GM13976 (cell line): ENCODE measurements at regions not wholly inside any gene's neighbourhood (a gene's known extent, or its start where the extent isn't known, plus 50 kb on each side); places are given as distances from the start of the nearest gene placed in this dataset.

Experiments used
- DNase-seq: peaks from one replicate; pipeline ENCODE4 v3.0.0; 2012; ENCODE audit warnings: low spot score
- in situ Hi-C: fragments of 300-500 bp; cut with MboI; formaldehyde crosslinking; loops from one replicate; pipeline ENCODE4 v1.12.0; 2022; ENCODE audit warnings: low sequenced_read_pairs, mixed read lengths, inconsistent platforms; ENCODE audit not compliant: unreplicated experiment
- TF ChIP-seq, protein P1 (sequence below): IDR thresholded peaks from 2 replicates; pipeline ENCODE4 v1.5.1; 2012; ENCODE audit warnings: borderline replicate concordance, mild to moderate bottlenecking; ENCODE audit not compliant: insufficient read depth; ENCODE audit errors: extremely low read depth, missing control alignments, control extremely low read depth

DNA sequence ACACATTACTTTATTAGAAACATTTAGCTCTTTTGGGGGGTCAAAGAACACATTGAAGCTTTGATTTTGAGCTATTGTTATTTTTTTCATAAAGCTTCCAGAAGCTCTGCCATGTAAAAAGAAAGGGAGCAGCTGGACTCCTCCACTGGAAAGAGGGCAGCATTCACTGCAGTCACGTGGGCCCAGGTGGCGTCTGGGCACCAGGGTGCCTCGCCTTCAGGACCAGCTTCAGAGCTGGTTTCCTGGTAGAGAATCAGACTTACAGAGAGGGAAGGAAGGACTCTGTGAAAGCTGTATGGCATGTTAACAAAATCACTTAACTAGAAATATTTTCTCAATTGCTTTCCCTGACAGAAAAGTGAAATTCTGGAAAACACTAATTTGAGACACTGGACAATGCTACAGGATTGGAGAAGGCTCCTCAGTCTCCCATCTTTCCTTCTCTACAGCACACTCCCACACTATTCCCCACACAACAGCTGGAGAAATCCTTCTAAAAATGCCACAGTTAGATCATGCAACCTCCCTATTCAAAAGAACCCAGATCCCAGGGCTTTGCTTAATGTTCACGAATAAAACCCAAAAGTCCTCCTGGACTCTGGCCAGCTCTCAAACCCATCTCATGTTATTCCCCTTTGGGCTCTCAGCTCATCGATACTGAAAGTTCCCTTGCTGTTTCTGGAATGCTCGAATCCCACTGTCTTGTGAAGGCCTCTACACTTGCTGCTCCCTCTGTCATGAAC lies 83.2 kb downstream of the NFKBIZ start:
- in situ Hi-C loops = no loop called here
- TF ChIP-seq, protein P1, sequence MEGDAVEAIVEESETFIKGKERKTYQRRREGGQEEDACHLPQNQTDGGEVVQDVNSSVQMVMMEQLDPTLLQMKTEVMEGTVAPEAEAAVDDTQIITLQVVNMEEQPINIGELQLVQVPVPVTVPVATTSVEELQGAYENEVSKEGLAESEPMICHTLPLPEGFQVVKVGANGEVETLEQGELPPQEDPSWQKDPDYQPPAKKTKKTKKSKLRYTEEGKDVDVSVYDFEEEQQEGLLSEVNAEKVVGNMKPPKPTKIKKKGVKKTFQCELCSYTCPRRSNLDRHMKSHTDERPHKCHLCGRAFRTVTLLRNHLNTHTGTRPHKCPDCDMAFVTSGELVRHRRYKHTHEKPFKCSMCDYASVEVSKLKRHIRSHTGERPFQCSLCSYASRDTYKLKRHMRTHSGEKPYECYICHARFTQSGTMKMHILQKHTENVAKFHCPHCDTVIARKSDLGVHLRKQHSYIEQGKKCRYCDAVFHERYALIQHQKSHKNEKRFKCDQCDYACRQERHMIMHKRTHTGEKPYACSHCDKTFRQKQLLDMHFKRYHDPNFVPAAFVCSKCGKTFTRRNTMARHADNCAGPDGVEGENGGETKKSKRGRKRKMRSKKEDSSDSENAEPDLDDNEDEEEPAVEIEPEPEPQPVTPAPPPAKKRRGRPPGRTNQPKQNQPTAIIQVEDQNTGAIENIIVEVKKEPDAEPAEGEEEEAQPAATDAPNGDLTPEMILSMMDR = no peak
- DNase-seq = no peak

DNA sequence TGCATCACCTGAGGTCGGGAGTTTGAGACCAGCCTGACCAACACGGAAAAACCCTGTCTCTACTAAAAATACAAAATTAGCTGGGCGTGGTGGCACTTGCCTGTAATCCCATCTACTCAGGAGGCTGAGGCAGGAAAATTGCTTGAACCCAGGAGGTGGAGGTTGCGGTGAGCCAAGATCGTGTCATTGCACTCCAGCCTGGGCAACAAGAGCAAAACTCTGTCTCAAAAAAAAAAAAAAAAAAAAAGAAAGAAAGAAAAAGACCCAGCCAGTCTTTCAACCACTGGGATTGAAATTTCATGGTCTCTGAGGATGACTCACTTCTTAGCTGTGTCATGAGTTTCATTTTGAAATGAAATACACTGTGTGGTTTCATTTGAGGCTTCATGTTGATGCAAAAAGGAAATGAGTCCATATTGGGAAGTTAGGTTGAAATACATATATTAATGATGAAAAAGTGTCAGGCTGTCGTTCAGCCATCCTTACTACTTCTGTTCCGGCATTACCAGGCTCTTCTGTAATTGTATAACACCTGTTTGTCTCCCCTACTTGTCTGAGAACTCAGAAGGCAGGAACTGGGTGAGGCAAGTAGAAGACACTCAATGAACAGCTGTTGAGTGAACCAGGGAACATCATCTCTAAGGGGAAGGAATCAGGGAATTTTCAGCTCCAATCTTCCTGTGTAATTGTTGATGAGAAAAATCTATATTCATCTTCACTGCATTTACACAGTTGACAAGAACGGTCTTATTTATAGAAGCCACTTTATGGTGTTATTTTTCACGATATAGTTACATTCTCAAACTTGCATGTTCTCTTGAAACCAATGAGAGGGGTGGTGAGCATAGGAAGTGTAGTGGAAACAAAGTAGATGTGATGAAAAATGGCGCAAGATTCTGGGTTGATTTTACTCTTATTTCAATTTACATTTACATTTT lies 87.4 kb downstream of the NFKBIZ start:
- in situ Hi-C loops = no loop called here
- TF ChIP-seq, protein P1 = no peak
- peak; percentile 79 for DNase-seq

DNA sequence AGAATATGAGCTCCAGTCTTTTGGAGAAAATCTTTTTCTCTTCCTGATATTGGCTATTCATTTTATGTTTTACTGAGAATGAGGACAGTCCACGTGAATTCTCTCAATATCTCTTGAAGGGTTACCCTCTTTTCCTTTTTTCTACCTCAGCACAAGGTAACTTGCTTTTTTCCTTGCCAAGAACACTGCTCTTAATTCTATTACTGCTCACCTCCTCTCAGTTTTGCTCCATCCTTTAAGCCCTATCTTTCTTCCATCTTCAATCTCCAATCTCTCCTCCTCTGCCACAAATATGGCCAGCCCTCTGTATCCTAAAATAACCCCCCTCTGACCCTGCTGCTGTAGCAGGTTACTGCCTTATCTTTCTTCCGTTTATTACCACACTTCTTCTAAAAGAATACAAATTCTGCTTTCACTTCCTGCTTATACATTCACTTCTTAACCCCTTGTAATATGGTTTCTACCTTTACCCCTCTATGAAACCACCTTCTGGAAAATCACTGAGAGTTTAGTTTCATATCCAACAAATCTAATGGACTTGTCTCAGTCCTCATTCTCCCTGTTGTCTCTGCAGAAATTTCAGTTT lies 89.0 kb downstream of the NFKBIZ start:
- no peak for DNase-seq
- TF ChIP-seq, protein P1 = no peak

DNA sequence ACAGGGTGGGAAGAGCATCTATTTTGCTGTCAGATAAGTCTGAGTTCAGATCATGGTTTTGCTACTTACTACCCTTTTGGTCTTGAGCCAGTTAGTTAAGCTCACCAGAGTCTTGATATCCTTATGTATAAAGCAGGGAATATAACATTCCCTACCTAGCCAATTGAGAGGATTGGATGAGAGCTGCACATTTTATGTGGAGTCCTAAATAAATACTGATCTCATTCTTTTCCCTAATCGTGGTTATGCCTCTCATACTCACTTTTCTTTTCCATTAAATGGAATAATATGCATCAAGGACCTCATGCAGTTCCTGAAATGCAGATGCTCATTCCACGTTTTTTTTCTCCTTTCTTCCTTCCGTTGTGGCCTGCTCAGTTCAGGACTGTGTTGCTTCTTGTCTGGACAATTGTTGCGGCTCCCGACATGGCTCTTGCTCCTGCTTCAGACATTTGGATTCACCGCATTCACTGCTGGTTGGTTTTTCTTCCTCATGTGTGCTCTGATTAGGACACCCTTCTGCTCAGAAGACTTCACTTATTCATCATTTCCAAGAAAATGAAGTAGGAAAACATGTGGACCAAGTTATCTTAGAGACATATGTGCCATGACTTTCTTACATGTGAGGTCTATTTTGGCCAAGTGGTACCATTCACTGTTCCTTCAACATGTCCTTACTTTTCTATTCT lies 90.2 kb downstream of the NFKBIZ start:
- in situ Hi-C loops = no loop called here
- TF ChIP-seq, protein P1 = no peak
- no peak for DNase-seq

More for the DNA sequence above, 89.0 kb downstream of the NFKBIZ start:
- in situ Hi-C loops = no loop called here

DNA sequence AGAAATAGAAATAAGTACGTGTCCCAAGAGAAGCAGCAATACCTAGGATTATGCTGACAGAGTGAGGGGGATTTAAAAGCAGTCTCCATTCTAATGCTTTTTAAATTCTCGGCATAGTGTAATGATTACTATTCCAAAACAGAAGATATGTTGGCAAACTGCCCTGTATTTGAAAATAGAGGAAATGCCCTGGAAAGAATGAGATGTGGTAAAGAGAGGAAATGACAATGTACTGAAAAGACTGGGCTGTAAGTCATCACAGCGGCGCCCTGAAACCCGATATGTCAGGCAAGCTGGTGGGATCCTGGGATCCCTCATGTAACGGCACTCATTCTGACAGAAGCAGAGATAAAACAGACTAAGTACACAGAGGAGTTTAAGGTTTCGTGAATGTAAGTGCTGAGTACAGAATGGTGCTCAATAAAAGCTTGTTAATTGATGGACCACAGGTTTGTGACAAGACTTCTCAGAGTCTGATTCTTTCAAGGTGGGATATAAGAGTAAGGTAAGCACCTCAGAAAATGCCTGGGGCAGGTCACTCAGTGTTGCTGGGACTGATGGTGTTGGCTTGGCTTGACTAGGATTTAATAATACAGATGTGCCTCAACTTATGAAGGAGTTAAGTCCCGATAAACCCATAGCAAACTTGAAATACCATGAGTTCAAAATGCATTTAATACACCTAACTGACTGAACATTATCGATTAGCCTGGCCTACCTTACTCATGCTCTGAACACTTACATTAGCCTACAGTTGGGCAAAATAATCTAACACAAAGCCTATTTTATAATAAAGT lies 91.4 kb downstream of the NFKBIZ start:
- TF ChIP-seq, protein P1 = no peak
- no peak for DNase-seq
- in situ Hi-C loops = no loop called here
